Mammary epithelial cell (primary cell): ENCODE measurements at regions not wholly inside any gene's neighbourhood (a gene's known extent, or its start where the extent isn't known, plus 50 kb on each side); places are given as distances from the start of the nearest gene placed in this dataset.

Source experiments
- CTCF ChIP-seq, 2 donors: IDR thresholded peaks in 1 of 2; conservative IDR thresholded peaks in 1 of 2; 2 replicates each; pipeline ENCODE4 v1.5.1; 2011 to 2012; ENCODE audit warnings: inconsistent platforms in 2 of 2, low read length in 2 of 2, mild to moderate bottlenecking in 2 of 2, control low read depth in 1 of 2, low read depth in 1 of 2; ENCODE audit not compliant: insufficient read depth in 1 of 2; ENCODE audit errors: extremely low read depth in 1 of 2
- EZH2 ChIP-seq: IDR thresholded peaks from 2 replicates; pipeline ENCODE4 v1.6.1; 2012; ENCODE audit warnings: low read length, inconsistent platforms, borderline replicate concordance

- TF ChIP-seq CTCF (conservative IDR thresholded peaks at IDR 0.05 in 1 of 2, IDR thresholded peaks at IDR 0.05 in 1 of 2; ENCODE audit: extremely low read depth in 1 of 2, insufficient read depth in 1 of 2, low read depth in 1 of 2, low read length in 2 of 2): no peak
- TF ChIP-seq EZH2: no peak
These were observed 137.2 kb upstream of the MITF start for GRCh38 chr3:69602112-69602511.
